ENCODE measurements at regions not wholly inside any gene's neighbourhood (a gene's known extent, or its start where the extent isn't known, plus 50 kb on each side); places are given as distances from the start of the nearest gene placed in this dataset.

GRCh38 chr6:108734271-108734922 lies 113.8 kb upstream of the ARMC2 start:
- Histone ChIP-seq H3K27ac (ENCODE audit: low read depth, low read length) (no peak overlapping the region), H3K4me3 (ENCODE audit: low read depth, low read length) (no peak overlapping the region), H3K9ac (ENCODE audit: low read length) (no peak overlapping the region), H3K4me1 (ENCODE audit: control insufficient read depth, insufficient read depth, low read length) (peaks cover 62% of the 10 kb centered on the region), H3K9me3 (ENCODE audit: control insufficient read depth, insufficient read depth, low read depth, low read length) (no peaks in the 10 kb centered on the region), H3K27me3 (ENCODE audit: control insufficient read depth, insufficient read depth, low read length) (peaks cover 29% of the 10 kb centered on the region; the same call in 1 of the 2 replicates), H3K36me3 (ENCODE audit: control insufficient read depth, insufficient read depth, low read length) (no peaks in the 10 kb centered on the region)

GRCh38 chr6:108735310-108736001 lies 112.8 kb upstream of the ARMC2 start:
- no peak overlapping the region for H3K4me3 ChIP-seq (ENCODE audit: low read depth, low read length)
- H3K4me1 ChIP-seq (ENCODE audit: control insufficient read depth, insufficient read depth, low read length), result peaks cover 55% of the 10 kb centered on the region
- H3K9ac ChIP-seq (ENCODE audit: low read length), result no peak overlapping the region
- peaks cover 22% of the 10 kb centered on the region; the same call in 1 of the 2 replicates for H3K27me3 ChIP-seq (ENCODE audit: control insufficient read depth, insufficient read depth, low read length)
- no peaks in the 10 kb centered on the region for H3K9me3 ChIP-seq (ENCODE audit: control insufficient read depth, insufficient read depth, low read depth, low read length)
- no peaks in the 10 kb centered on the region for H3K36me3 ChIP-seq (ENCODE audit: control insufficient read depth, insufficient read depth, low read length)
- no peak overlapping the region for H3K27ac ChIP-seq (ENCODE audit: low read depth, low read length)

GRCh38 chr6:108736002-108736361 lies 112.2 kb upstream of the ARMC2 start:
- Histone ChIP-seq H3K36me3 (ENCODE audit: control insufficient read depth, insufficient read depth, low read length) (no peaks in the 10 kb centered on the region), H3K9ac (ENCODE audit: low read length) (peak overlapping the region; percentile 7), H3K27me3 (ENCODE audit: control insufficient read depth, insufficient read depth, low read length) (peaks cover 17% of the 10 kb centered on the region; the same call in 1 of the 2 replicates), H3K4me3 (ENCODE audit: low read depth, low read length) (no peak overlapping the region), H3K27ac (ENCODE audit: low read depth, low read length) (no peak overlapping the region; the same call in 1 of the 2 replicates), H3K4me1 (ENCODE audit: control insufficient read depth, insufficient read depth, low read length) (peaks cover 49% of the 10 kb centered on the region), H3K9me3 (ENCODE audit: control insufficient read depth, insufficient read depth, low read depth, low read length) (no peaks in the 10 kb centered on the region)

GRCh38 chr6:108736832-108737231 lies 111.4 kb upstream of the ARMC2 start:
- H3K4me3 ChIP-seq (ENCODE audit: low read depth, low read length), result peak overlapping the region; percentile 13; the same call in 1 of the 2 replicates
- H3K27me3 ChIP-seq (ENCODE audit: control insufficient read depth, insufficient read depth, low read length), result peaks cover 14% of the 10 kb centered on the region; the same call in 1 of the 2 replicates
- peaks cover 41% of the 10 kb centered on the region for H3K4me1 ChIP-seq (ENCODE audit: control insufficient read depth, insufficient read depth, low read length)
- no peak overlapping the region for H3K27ac ChIP-seq (ENCODE audit: low read depth, low read length)
- H3K9ac ChIP-seq (ENCODE audit: low read length), result no peak overlapping the region
- H3K36me3 ChIP-seq (ENCODE audit: control insufficient read depth, insufficient read depth, low read length), result no peaks in the 10 kb centered on the region
- H3K9me3 ChIP-seq (ENCODE audit: control insufficient read depth, insufficient read depth, low read depth, low read length), result no peaks in the 10 kb centered on the region

- H3K9ac ChIP-seq (ENCODE audit: low read length), result no peak overlapping the region
- peaks cover 7% of the 10 kb centered on the region; the same call in 1 of the 2 replicates for H3K27me3 ChIP-seq (ENCODE audit: control insufficient read depth, insufficient read depth, low read length)
- no peak overlapping the region for H3K27ac ChIP-seq (ENCODE audit: low read depth, low read length)
- H3K4me1 ChIP-seq (ENCODE audit: control insufficient read depth, insufficient read depth, low read length), result peaks cover 33% of the 10 kb centered on the region
- no peaks in the 10 kb centered on the region for H3K9me3 ChIP-seq (ENCODE audit: control insufficient read depth, insufficient read depth, low read depth, low read length)
- H3K4me3 ChIP-seq (ENCODE audit: low read depth, low read length), result no peak overlapping the region
- no peaks in the 10 kb centered on the region for H3K36me3 ChIP-seq (ENCODE audit: control insufficient read depth, insufficient read depth, low read length)
These were observed 110.4 kb upstream of the ARMC2 start for GRCh38 chr6:108737594-108738546.

DNA sequence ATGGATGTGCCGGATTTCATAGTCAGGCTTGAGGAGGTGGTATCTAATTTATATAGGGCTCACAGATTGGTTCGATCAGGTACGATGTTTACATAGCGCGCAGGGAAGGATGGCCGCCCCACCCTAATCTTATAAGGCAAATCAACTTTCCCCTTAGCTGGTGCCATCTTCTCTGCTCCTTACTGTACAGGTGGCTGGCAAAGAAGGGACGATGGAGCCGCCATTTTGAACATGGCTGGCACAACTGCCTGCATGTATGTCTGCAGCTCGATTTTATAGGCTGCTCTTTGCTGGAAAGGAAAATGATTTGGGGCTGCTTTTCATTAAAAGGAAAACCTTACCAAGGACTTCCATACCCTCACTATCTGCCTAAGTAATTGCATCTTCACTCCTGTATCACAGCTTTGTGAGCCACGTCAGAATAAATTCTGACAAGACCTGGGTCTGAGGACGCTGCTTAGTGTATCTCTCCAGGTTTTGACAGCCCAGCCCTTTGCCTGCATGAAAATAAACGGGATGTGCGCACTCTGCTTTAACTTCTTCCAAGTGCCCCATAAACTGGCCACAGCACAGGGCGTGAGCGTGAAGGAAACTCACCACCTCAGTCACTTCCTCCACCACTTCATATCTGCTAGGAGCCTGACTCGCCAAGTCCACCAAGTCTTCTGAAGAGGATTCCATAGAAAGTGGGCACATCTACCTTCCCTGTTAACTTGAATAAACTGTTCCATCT lies 109.4 kb upstream of the ARMC2 start:
- no peak overlapping the region for H3K27ac ChIP-seq (ENCODE audit: low read depth, low read length)
- peaks cover 23% of the 10 kb centered on the region for H3K4me1 ChIP-seq (ENCODE audit: control insufficient read depth, insufficient read depth, low read length)
- H3K4me3 ChIP-seq (ENCODE audit: low read depth, low read length), result no peak overlapping the region
- H3K9me3 ChIP-seq (ENCODE audit: control insufficient read depth, insufficient read depth, low read depth, low read length), result no peaks in the 10 kb centered on the region
- H3K27me3 ChIP-seq (ENCODE audit: control insufficient read depth, insufficient read depth, low read length), result no peaks in the 10 kb centered on the region
- no peaks in the 10 kb centered on the region for H3K36me3 ChIP-seq (ENCODE audit: control insufficient read depth, insufficient read depth, low read length)
- no peak overlapping the region for H3K9ac ChIP-seq (ENCODE audit: low read length)

GRCh38 chr6:108739496-108740330 lies 108.5 kb upstream of the ARMC2 start:
- no peaks in the 10 kb centered on the region for H3K36me3 ChIP-seq (ENCODE audit: control insufficient read depth, insufficient read depth, low read length)
- no peak overlapping the region for H3K9ac ChIP-seq (ENCODE audit: low read length)
- no peaks in the 10 kb centered on the region for H3K27me3 ChIP-seq (ENCODE audit: control insufficient read depth, insufficient read depth, low read length)
- no peak overlapping the region for H3K27ac ChIP-seq (ENCODE audit: low read depth, low read length)
- no peaks in the 10 kb centered on the region for H3K9me3 ChIP-seq (ENCODE audit: control insufficient read depth, insufficient read depth, low read depth, low read length)
- peaks cover 23% of the 10 kb centered on the region for H3K4me1 ChIP-seq (ENCODE audit: control insufficient read depth, insufficient read depth, low read length)
- no peak overlapping the region for H3K4me3 ChIP-seq (ENCODE audit: low read depth, low read length)

- no peaks in the 10 kb centered on the region for H3K9me3 ChIP-seq (ENCODE audit: control insufficient read depth, insufficient read depth, low read depth, low read length)
- no peak overlapping the region for H3K9ac ChIP-seq (ENCODE audit: low read length)
These were observed 106.8 kb upstream of the ARMC2 start for GRCh38 chr6:108741331-108741989.

DNA sequence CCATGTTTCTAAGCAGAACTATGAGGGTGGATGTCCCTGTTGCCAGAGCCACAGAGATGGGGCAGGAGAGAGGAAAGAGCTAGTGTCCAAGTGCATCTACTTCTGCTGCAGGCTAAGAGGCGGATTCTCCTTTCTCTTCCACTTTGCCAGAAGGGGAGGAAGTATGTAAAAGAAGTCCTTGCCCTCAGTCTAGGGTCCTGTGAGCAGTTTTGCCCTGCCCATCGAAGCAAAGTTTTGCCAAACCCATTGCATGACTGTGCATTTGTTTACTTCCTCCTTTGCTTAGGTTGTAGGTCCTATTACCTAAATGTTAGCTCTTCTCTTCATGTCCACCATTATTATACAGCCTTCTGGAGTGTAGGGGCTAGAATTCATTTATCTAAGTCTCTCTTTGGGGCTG lies 106.2 kb upstream of the ARMC2 start:
- no peaks in the 10 kb centered on the region for H3K9me3 ChIP-seq (ENCODE audit: control insufficient read depth, insufficient read depth, low read depth, low read length)
- no peak overlapping the region for H3K27ac ChIP-seq (ENCODE audit: low read depth, low read length)
- H3K36me3 ChIP-seq (ENCODE audit: control insufficient read depth, insufficient read depth, low read length), result no peaks in the 10 kb centered on the region
- peaks cover 15% of the 10 kb centered on the region for H3K4me1 ChIP-seq (ENCODE audit: control insufficient read depth, insufficient read depth, low read length)
- no peak overlapping the region for H3K4me3 ChIP-seq (ENCODE audit: low read depth, low read length)
- H3K27me3 ChIP-seq (ENCODE audit: control insufficient read depth, insufficient read depth, low read length), result no peaks in the 10 kb centered on the region
- no peak overlapping the region for H3K9ac ChIP-seq (ENCODE audit: low read length)

More at GRCh38 chr6:108741331-108741989, 106.8 kb upstream of the ARMC2 start:
- Histone ChIP-seq H3K27me3 (ENCODE audit: control insufficient read depth, insufficient read depth, low read length) (no peaks in the 10 kb centered on the region), H3K4me3 (ENCODE audit: low read depth, low read length) (no peak overlapping the region), H3K36me3 (ENCODE audit: control insufficient read depth, insufficient read depth, low read length) (no peaks in the 10 kb centered on the region), H3K4me1 (ENCODE audit: control insufficient read depth, insufficient read depth, low read length) (peaks cover 16% of the 10 kb centered on the region), H3K27ac (ENCODE audit: low read depth, low read length) (no peak overlapping the region)

Measured in HUES6 (cell line).